ENCODE measurements at regions not wholly inside any gene's neighbourhood (a gene's known extent, or its start where the extent isn't known, plus 50 kb on each side); places are given as distances from the start of the nearest gene placed in this dataset.

- H4K20me1 ChIP-seq (replicated peaks; ENCODE audit: control insufficient read depth, extremely low read depth, insufficient read depth, low read length): no peaks in the 10 kb centered on the region
- intact Hi-C loops (cut with micrococcal nuclease) (no loop called here), dilution Hi-C loops (cut with MboI; ENCODE audit: extremely low pct_ligation_motif_present, low sequenced_read_pairs) (no loop called here)
- H3K36me3 ChIP-seq (ENCODE audit: control insufficient read depth in 2 of 2, extremely low read depth in 1 of 2, insufficient read depth in 2 of 2, low read length in 2 of 2): no peaks in the 10 kb centered on the region
- ChIA-PET POLR2A (no interaction called here), CTCF (interaction anchor here (2.4 kb wide), 1 partner anchor 17 kb away, joined by 7 read pairs; no protein-coding TSS in a partner anchor)
- BruUV-seq (replicated peaks): no TSS peak
- no peak overlapping the region for H3K4me3 ChIP-seq (replicated peaks in 1 of 3; ENCODE audit: insufficient read depth in 1 of 3, low read depth in 1 of 3, low read length in 3 of 3)
- no peaks in the 10 kb centered on the region for H3K4me1 ChIP-seq (ENCODE audit: control insufficient read depth, extremely low read depth, insufficient read depth, low read length)
- H3K27ac ChIP-seq (ENCODE audit: insufficient read depth, low read depth, low read length): no peak overlapping the region
- no peaks in the 10 kb centered on the region for H3K9me1 ChIP-seq (replicated peaks; ENCODE audit: control insufficient read depth, extremely low read depth, insufficient read depth, low read length)
- no peaks in the 10 kb centered on the region for H3K79me2 ChIP-seq (ENCODE audit: control insufficient read depth, insufficient read depth, low read length)
- no peaks in the 10 kb centered on the region for H3K27me3 ChIP-seq (ENCODE audit: control insufficient read depth in 2 of 2, insufficient read depth in 2 of 2, low read length in 2 of 2)
- no peak for TF ChIP-seq CTCF (IDR thresholded peaks at IDR 0.05; ENCODE audit: extremely low read depth in 1 of 2, insufficient read depth in 1 of 2, low read depth in 1 of 2, low read length in 2 of 2)
- no peak for TF ChIP-seq EZH2 (IDR thresholded peaks at IDR 0.05; ENCODE audit: borderline replicate concordance, low read depth, low read length, severe bottlenecking)
- no peak for TF ChIP-seq MYC (IDR thresholded peaks at IDR 0.05; ENCODE audit: low read depth, low read length)
- TF ChIP-seq POLR2AphosphoS5 (IDR thresholded peaks at IDR 0.05; ENCODE audit: insufficient read depth, low read depth, low read length): no peak
- no peak for TF ChIP-seq FOS (IDR thresholded peaks at IDR 0.05; ENCODE audit: borderline replicate concordance, insufficient read depth, low read length)
- TF ChIP-seq POLR2A (IDR thresholded peaks at IDR 0.05; ENCODE audit: low read depth, low read length): no peak
- TF ChIP-seq JUN (IDR thresholded peaks at IDR 0.05; ENCODE audit: borderline replicate concordance, insufficient read depth, insufficient read length, low read depth): no peak
- H2AFZ ChIP-seq (ENCODE audit: low read depth, low read length): no peak overlapping the region
- H3K9ac ChIP-seq (replicated peaks; ENCODE audit: extremely low read depth, insufficient read depth, low read length): no peak overlapping the region
- FAIRE-seq (no peak), DNase-seq (ENCODE audit: low read depth, low spot score) (no peak)
- H3K9me3 ChIP-seq (replicated peaks; ENCODE audit: control insufficient read depth, insufficient read depth, low read length): no peaks in the 10 kb centered on the region
- H3K4me2 ChIP-seq (ENCODE audit: insufficient read depth, low read length): no peak overlapping the region
These were observed 95.4 kb upstream of the ANO4 start for GRCh38 chr12:100699209-100699608.

- dilution Hi-C loops (cut with MboI; ENCODE audit: extremely low pct_ligation_motif_present, low sequenced_read_pairs) (no loop called here), intact Hi-C loops (cut with micrococcal nuclease) (no loop called here)
- CTCF ChIA-PET: interaction anchor here (1.4 kb wide), 1 partner anchor 9 kb away, joined by 4 read pairs; no protein-coding TSS in a partner anchor
- H3K27ac ChIP-seq (ENCODE audit: insufficient read depth, low read depth, low read length): no peak overlapping the region
- TF ChIP-seq EZH2 (IDR thresholded peaks at IDR 0.05; ENCODE audit: borderline replicate concordance, low read depth, low read length, severe bottlenecking) (no peak), MYC (IDR thresholded peaks at IDR 0.05; ENCODE audit: low read depth, low read length) (no peak), POLR2AphosphoS5 (IDR thresholded peaks at IDR 0.05; ENCODE audit: insufficient read depth, low read depth, low read length) (no peak), CTCF (IDR thresholded peaks at IDR 0.05; ENCODE audit: extremely low read depth in 1 of 2, insufficient read depth in 1 of 2, low read depth in 1 of 2, low read length in 2 of 2) (no peak), GATA2 (IDR thresholded peaks at IDR 0.05; ENCODE audit: insufficient read depth, insufficient read length, low read depth, low read length) (no peak), FOS (IDR thresholded peaks at IDR 0.05; ENCODE audit: borderline replicate concordance, insufficient read depth, low read length) (no peak), POLR2A (IDR thresholded peaks at IDR 0.05; ENCODE audit: low read depth, low read length) (no peak), MAX (IDR thresholded peaks at IDR 0.05; ENCODE audit: insufficient read depth, insufficient read length) (no peak), JUN (IDR thresholded peaks at IDR 0.05; ENCODE audit: borderline replicate concordance, insufficient read depth, insufficient read length, low read depth) (no peak)
- H2AFZ ChIP-seq (ENCODE audit: low read depth, low read length): no peak overlapping the region
- no peak overlapping the region for H3K9ac ChIP-seq (replicated peaks; ENCODE audit: extremely low read depth, insufficient read depth, low read length)
- no peaks in the 10 kb centered on the region for H3K27me3 ChIP-seq (ENCODE audit: control insufficient read depth in 2 of 2, insufficient read depth in 2 of 2, low read length in 2 of 2)
- FAIRE-seq: no peak
- no peak overlapping the region for H3K4me2 ChIP-seq (ENCODE audit: insufficient read depth, low read length)
- no TSS peak for BruUV-seq (replicated peaks)
- no peaks in the 10 kb centered on the region for H3K9me1 ChIP-seq (replicated peaks; ENCODE audit: control insufficient read depth, extremely low read depth, insufficient read depth, low read length)
- H4K20me1 ChIP-seq (replicated peaks; ENCODE audit: control insufficient read depth, extremely low read depth, insufficient read depth, low read length): no peaks in the 10 kb centered on the region
- no peaks in the 10 kb centered on the region for H3K9me3 ChIP-seq (replicated peaks; ENCODE audit: control insufficient read depth, insufficient read depth, low read length)
- H3K36me3 ChIP-seq (ENCODE audit: control insufficient read depth in 2 of 2, extremely low read depth in 1 of 2, insufficient read depth in 2 of 2, low read length in 2 of 2): no peaks in the 10 kb centered on the region
- DNase-seq (ENCODE audit: low read depth, low spot score): no peak
- no peaks in the 10 kb centered on the region for H3K4me1 ChIP-seq (ENCODE audit: control insufficient read depth, extremely low read depth, insufficient read depth, low read length)
- H3K4me3 ChIP-seq (replicated peaks in 1 of 3; ENCODE audit: insufficient read depth in 1 of 3, low read depth in 1 of 3, low read length in 3 of 3): no peak overlapping the region
- POLR2A ChIA-PET: no interaction called here
- H3K79me2 ChIP-seq (ENCODE audit: control insufficient read depth, insufficient read depth, low read length): no peaks in the 10 kb centered on the region
These were observed 91.2 kb upstream of the ANO4 start for GRCh38 chr12:100703337-100703736.

All from endothelial cell of umbilical vein (primary cell).